D341Med (cell line): ENCODE measurements at regions not wholly inside any gene's neighbourhood (a gene's known extent, or its start where the extent isn't known, plus 50 kb on each side); places are given as distances from the start of the nearest gene placed in this dataset.

Experiments
- DNase-seq: peaks from one replicate; pipeline ENCODE4 v3.0.0; 2012; ENCODE audit warnings: low spot score

- DNase-seq = no peak
Measured at GRCh38 chr11:62073061-62073460, 50.8 kb upstream of the INCENP start.

GRCh38 chr11:62071408-62071807 lies 52.4 kb upstream of the INCENP start:
- DNase-seq = no peak

- no peak for DNase-seq
Measured at GRCh38 chr11:62069986-62070919, 53.6 kb upstream of the INCENP start.

GRCh38 chr11:62069374-62069773 lies 54.4 kb upstream of the INCENP start:
- DNase-seq = no peak

GRCh38 chr11:62068730-62069129 lies 55.1 kb upstream of the INCENP start:
- no peak for DNase-seq

- DNase-seq = no peak
Measured at GRCh38 chr11:62067741-62068140, 56.1 kb upstream of the INCENP start.

- no peak for DNase-seq
Measured at GRCh38 chr11:62064221-62064620, 59.6 kb upstream of the INCENP start.

GRCh38 chr11:62062223-62062861 lies 61.5 kb upstream of the INCENP start:
- DNase-seq = no peak

- no peak for DNase-seq
Measured at GRCh38 chr11:62061356-62062222, 62.2 kb upstream of the INCENP start.

GRCh38 chr11:62057069-62057468 lies 66.7 kb upstream of the INCENP start:
- DNase-seq = no peak

- DNase-seq = no peak
Measured at GRCh38 chr11:62055970-62056369, 67.8 kb upstream of the INCENP start.

GRCh38 chr11:62054484-62055121 lies 69.2 kb upstream of the INCENP start:
- DNase-seq = peak; percentile 57

- no peak for DNase-seq
Measured at GRCh38 chr11:62054081-62054480, 69.7 kb upstream of the INCENP start.

- no peak for DNase-seq
Measured at GRCh38 chr11:62050716-62051115, 73.1 kb upstream of the INCENP start.

GRCh38 chr11:62048100-62048499 lies 75.7 kb upstream of the INCENP start:
- no peak for DNase-seq

GRCh38 chr11:62046568-62047100 lies 77.2 kb upstream of the INCENP start:
- no peak for DNase-seq

- DNase-seq = no peak
Measured at GRCh38 chr11:62044639-62045121, 77.2 kb upstream of the FTH1 start.

- DNase-seq = no peak
Measured at GRCh38 chr11:62035293-62035692, 67.9 kb upstream of the FTH1 start.

GRCh38 chr11:62034036-62034338 lies 66.6 kb upstream of the FTH1 start:
- DNase-seq = no peak

GRCh38 chr11:62033191-62034035 lies 66.0 kb upstream of the FTH1 start:
- no peak for DNase-seq
